ENCODE measurements at regions not wholly inside any gene's neighbourhood (a gene's known extent, or its start where the extent isn't known, plus 50 kb on each side); places are given as distances from the start of the nearest gene placed in this dataset.

DNA sequence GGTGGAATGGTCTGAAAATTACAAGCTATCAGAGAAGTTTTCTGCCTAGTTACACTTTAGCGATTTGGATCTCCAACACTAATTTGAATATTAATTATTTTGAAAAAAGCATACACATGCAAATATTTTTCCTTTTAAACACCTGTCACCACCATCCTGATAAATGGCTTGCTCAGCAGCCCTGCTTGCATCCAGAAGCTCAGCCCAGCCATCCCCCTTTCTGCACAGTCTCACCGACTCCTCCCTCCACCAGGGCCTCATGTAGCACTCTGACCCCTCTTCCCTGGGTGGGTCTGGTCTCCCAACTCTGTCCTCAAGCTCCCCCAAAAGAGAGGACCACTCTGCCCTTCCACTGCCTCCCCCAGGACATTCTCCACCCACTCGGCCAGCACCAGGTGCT is 70.0 kb downstream of the C5orf15 start:
- no peak for TF ChIP-seq CTCF (IDR thresholded peaks at IDR 0.05)
- no peak for TF ChIP-seq POLR2AphosphoS5 (IDR thresholded peaks at IDR 0.05; ENCODE audit: low read depth, low read length)
- TF ChIP-seq SIN3A (IDR thresholded peaks at IDR 0.05; ENCODE audit: borderline replicate concordance, insufficient read depth, low read depth, low read length) = no peak
- TF ChIP-seq REST (IDR thresholded peaks at IDR 0.05; ENCODE audit: insufficient read depth in 1 of 2, low read depth in 2 of 2, low read length in 1 of 2) = no peak

All from Panc1 (cell line).